Thyroid gland (tissue), 4 donors: ENCODE measurements at regions not wholly inside any gene's neighbourhood (a gene's known extent, or its start where the extent isn't known, plus 50 kb on each side); places are given as distances from the start of the nearest gene placed in this dataset.

Experiments
- DNase-seq, 2 donors: peaks; one replicate each; pipeline ENCODE4 v3.0.0-alpha.2; 2019
- H3K27ac ChIP-seq, 3 donors: fragments of 200-600 bp; sonication (generic); 1 replicate in 2 of 3; 2 replicates in 1 of 3; pipeline ENCODE4 v1.5.1; 2016 to 2019; ENCODE audit warnings: mild to moderate bottlenecking in 1 of 3, moderate library complexity in 1 of 3
- H3K27me3 ChIP-seq: fragments of 200-600 bp; sonication (generic); one replicate; pipeline ENCODE4 v1.5.1; 2019
- H3K36me3 ChIP-seq, 2 donors: fragments of 200-600 bp; sonication (generic); one replicate each; pipeline ENCODE4 v1.5.1; 2016 to 2019
- H3K4me1 ChIP-seq, 2 donors: fragments of 200-600 bp; sonication (generic); one replicate each; pipeline ENCODE4 v1.5.1; 2017 to 2019
- H3K4me3 ChIP-seq, 3 donors: fragments of 200-600 bp; sonication (generic); replicated peaks in 1 of 3; 1 replicate in 2 of 3; 2 replicates in 1 of 3; pipeline ENCODE4 v1.5.1; 2016; ENCODE audit warnings: mild to moderate bottlenecking in 1 of 3
- H3K9me3 ChIP-seq: fragments of 200-600 bp; sonication (generic); one replicate; pipeline ENCODE4 v1.5.1; 2017
- POLR2A ChIP-seq, 2 donors: fragments of 450-650 bp; IDR thresholded peaks; one replicate each; pipeline ENCODE4 v1.6.1; 2017; ENCODE audit warnings: antibody characterized with exemption in 2 of 2, mild to moderate bottlenecking in 2 of 2, moderate library complexity in 1 of 2
- WGBS, 2 donors: methylation state at CpG; one replicate each; pipeline ENCODE4 v1.1.5; 2017; 5-methylcytosine and 5-hydroxymethylcytosine counted together
- intact Hi-C: fragments of 100-400 bp; cut with DNase I; formaldehyde crosslinking; loops from one replicate; pipeline ENCODE4 v1.15.1; 2023
- TF ChIP-seq, protein P1 (sequence below), 6 experiments: fragments of 200-600 bp in 3 of 6; fragments of 450-650 bp in 3 of 6; sonication (generic) in 3 of 6; IDR thresholded peaks; one replicate each; pipeline ENCODE4 v1.5.1; 2016 to 2019; ENCODE audit warnings: antibody characterized with exemption in 6 of 6, mild to moderate bottlenecking in 2 of 6, inconsistent platforms in 1 of 6, moderate library complexity in 1 of 6

DNA sequence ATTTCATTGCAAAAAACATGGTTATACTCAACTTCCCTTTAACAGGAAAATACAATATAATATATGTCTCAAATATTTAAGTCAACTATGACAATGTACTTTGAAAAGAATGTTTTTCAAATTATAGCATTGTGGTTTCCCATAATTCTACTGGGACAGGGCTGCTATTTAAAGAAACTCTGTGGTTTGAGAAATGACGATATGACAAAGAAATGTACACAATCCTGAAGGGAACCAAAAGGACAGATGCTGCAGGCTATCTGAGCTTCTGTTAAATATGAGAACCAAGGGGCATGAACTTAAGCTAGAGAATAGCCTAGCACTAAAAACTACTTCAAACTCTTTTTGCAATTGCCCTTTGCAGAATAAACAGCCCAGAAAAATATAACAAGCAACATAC lies 415.9 kb downstream of the GRB14 start:
- no peak overlapping the region for H3K27ac ChIP-seq
- intact Hi-C loops = no loop called here
- no peak for TF ChIP-seq POLR2A (IDR thresholded peaks at IDR 0.05)
- TF ChIP-seq, protein P1, sequence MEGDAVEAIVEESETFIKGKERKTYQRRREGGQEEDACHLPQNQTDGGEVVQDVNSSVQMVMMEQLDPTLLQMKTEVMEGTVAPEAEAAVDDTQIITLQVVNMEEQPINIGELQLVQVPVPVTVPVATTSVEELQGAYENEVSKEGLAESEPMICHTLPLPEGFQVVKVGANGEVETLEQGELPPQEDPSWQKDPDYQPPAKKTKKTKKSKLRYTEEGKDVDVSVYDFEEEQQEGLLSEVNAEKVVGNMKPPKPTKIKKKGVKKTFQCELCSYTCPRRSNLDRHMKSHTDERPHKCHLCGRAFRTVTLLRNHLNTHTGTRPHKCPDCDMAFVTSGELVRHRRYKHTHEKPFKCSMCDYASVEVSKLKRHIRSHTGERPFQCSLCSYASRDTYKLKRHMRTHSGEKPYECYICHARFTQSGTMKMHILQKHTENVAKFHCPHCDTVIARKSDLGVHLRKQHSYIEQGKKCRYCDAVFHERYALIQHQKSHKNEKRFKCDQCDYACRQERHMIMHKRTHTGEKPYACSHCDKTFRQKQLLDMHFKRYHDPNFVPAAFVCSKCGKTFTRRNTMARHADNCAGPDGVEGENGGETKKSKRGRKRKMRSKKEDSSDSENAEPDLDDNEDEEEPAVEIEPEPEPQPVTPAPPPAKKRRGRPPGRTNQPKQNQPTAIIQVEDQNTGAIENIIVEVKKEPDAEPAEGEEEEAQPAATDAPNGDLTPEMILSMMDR (IDR thresholded peaks at IDR 0.05) = no peak
- no peaks in the 10 kb centered on the region for H3K36me3 ChIP-seq
- no peaks in the 10 kb centered on the region for H3K27me3 ChIP-seq
- 57 to 64% methylated on average over 1 of the region's 1 CpG for WGBS, 2 donors
- no peaks in the 10 kb centered on the region for H3K4me1 ChIP-seq
- no peaks in the 10 kb centered on the region for H3K9me3 ChIP-seq
- H3K4me3 ChIP-seq = no peak overlapping the region
- DNase-seq = no peak

DNA sequence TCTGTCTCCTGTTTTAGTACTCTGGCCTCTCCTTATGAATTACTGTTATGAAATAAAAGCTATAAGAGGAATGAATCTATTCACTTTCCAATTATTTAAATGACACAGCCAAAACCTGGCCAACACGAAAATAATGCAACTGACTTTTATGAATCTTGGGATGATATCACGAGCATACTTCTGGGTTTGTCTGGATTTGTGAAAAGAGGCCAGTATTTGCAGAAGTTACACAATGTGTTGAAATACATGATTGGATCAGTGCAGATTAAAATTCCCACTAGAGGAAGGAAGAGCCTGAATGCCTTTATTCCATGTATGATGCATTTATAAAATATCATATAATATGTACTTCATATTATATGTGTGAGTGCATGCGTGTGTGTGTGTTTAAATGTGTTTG lies 418.2 kb downstream of the GRB14 start:
- Histone ChIP-seq H3K36me3 (no peaks in the 10 kb centered on the region), H3K27me3 (no peaks in the 10 kb centered on the region), H3K27ac (no peak overlapping the region), H3K4me3 (no peak overlapping the region), H3K4me1 (no peaks in the 10 kb centered on the region), H3K9me3 (no peaks in the 10 kb centered on the region)
- intact Hi-C loops = no loop called here
- no peak for DNase-seq
- TF ChIP-seq, protein P1 (IDR thresholded peaks at IDR 0.05) = no peak
- no peak for TF ChIP-seq POLR2A (IDR thresholded peaks at IDR 0.05)
- 84 to 86% methylated on average over 3 of the region's 3 CpGs for WGBS, 2 donors

DNA sequence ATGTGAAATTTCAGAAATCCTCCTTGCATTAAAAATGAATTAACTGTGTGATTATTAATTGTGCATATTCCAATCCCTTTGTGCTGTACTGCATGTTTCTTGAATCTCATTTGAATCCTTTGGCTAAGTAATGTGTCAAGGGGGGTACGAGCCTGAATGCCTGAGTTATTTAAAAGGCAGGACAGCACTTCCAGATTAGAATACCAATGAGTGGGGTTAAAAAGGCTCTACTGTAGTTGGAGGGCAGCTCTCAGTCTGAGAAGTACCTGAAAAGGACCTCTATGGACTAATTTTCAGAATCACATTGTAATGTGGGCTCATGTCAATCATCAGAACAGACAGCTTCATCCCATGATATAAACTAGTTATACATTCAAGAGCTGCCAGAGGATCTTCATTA lies 423.0 kb downstream of the GRB14 start:
- H3K4me3 ChIP-seq = no peak overlapping the region
- TF ChIP-seq, protein P1 (IDR thresholded peaks at IDR 0.05) = no peak
- no peak for TF ChIP-seq POLR2A (IDR thresholded peaks at IDR 0.05)
- H3K9me3 ChIP-seq = no peaks in the 10 kb centered on the region
- no peak overlapping the region for H3K27ac ChIP-seq
- WGBS, 2 donors = 84 to 98% methylated on average over 1 of the region's 1 CpG
- peaks cover 0 to 5% of the 10 kb centered on the region in 2 donors for H3K4me1 ChIP-seq
- DNase-seq = no peak
- intact Hi-C loops = no loop called here
- no peaks in the 10 kb centered on the region for H3K36me3 ChIP-seq
- no peaks in the 10 kb centered on the region for H3K27me3 ChIP-seq

DNA sequence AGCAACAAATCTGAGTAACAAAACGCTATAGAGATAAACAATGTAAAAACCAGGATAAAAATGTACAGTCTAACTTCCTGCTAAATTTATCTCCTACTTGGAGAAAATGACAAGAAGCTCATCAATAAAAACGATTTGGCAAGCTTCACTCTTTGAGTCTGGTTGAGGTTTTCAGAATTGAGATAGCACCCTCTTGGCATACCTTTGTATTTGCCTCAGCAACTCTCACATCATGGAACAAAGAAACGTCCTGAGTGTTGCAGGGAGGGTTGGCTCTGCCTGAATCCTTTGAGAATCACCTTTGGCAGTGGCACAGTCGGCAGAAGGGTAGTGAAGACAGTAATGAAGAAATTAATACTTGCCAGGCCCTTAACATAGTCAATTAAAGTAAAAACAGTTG lies 430.6 kb downstream of the GRB14 start:
- Histone ChIP-seq H3K9me3 (no peaks in the 10 kb centered on the region), H3K27ac (no peak overlapping the region), H3K36me3 (no peaks in the 10 kb centered on the region), H3K27me3 (no peaks in the 10 kb centered on the region), H3K4me3 (no peak overlapping the region), H3K4me1 (no peaks in the 10 kb centered on the region)
- WGBS, 2 donors = 63 to 68% methylated on average over 4 of the region's 4 CpGs
- TF ChIP-seq, protein P1 (IDR thresholded peaks at IDR 0.05) = no peak
- no peak for DNase-seq
- intact Hi-C loops = no loop called here

DNA sequence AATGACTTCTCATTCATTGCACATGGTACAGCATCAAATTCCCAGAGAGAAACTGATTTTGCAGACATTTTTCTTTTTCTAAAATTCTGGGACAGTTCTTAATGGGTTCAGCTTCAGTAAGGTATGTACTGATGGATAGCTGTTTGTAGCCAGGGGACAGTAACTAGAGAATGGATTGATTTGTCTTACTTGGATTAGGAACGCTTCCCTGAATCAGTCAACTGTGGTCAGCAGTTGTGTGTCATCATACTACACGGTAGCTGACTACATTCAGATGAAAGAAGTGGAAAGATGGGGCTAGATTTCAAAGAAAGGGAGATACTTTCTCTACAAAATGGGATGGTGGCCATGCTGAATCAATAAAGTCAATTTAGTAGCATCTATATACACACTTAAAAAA lies 431.4 kb downstream of the GRB14 start:
- intact Hi-C loops = no loop called here
- Histone ChIP-seq H3K27ac (no peak overlapping the region), H3K4me1 (no peaks in the 10 kb centered on the region), H3K4me3 (no peak overlapping the region), H3K36me3 (no peaks in the 10 kb centered on the region), H3K27me3 (no peaks in the 10 kb centered on the region), H3K9me3 (no peaks in the 10 kb centered on the region)
- WGBS, 2 donors = 87 to 91% methylated on average over 2 of the region's 2 CpGs
- TF ChIP-seq, protein P1 (IDR thresholded peaks at IDR 0.05) = no peak
- no peak for TF ChIP-seq POLR2A (IDR thresholded peaks at IDR 0.05)
- no peak for DNase-seq
